Vagina (tissue), 2 donors: ENCODE measurements at regions not wholly inside any gene's neighbourhood (a gene's known extent, or its start where the extent isn't known, plus 50 kb on each side); places are given as distances from the start of the nearest gene placed in this dataset.

ENCODE experiments used
- POLR2AphosphoS5 ChIP-seq, 2 donors: sonication (generic); formaldehyde crosslinking; IDR thresholded peaks; one replicate each; pipeline ENCODE4 v1.9.0; 2017; ENCODE audit warnings: antibody characterized with exemption in 2 of 2, mild to moderate bottlenecking in 2 of 2, low read depth in 1 of 2; ENCODE audit not compliant: insufficient read depth in 1 of 2
- TF ChIP-seq, protein P1 (sequence below), 3 experiments: fragments of 450-650 bp in 2 of 3; fragments of 200-600 bp in 1 of 3; sonication (generic) in 1 of 3; IDR thresholded peaks; one replicate each; pipeline ENCODE4 v1.5.1; 2017 to 2019; ENCODE audit warnings: antibody characterized with exemption in 3 of 3, mild to moderate bottlenecking in 2 of 3, moderate library complexity in 2 of 3

DNA sequence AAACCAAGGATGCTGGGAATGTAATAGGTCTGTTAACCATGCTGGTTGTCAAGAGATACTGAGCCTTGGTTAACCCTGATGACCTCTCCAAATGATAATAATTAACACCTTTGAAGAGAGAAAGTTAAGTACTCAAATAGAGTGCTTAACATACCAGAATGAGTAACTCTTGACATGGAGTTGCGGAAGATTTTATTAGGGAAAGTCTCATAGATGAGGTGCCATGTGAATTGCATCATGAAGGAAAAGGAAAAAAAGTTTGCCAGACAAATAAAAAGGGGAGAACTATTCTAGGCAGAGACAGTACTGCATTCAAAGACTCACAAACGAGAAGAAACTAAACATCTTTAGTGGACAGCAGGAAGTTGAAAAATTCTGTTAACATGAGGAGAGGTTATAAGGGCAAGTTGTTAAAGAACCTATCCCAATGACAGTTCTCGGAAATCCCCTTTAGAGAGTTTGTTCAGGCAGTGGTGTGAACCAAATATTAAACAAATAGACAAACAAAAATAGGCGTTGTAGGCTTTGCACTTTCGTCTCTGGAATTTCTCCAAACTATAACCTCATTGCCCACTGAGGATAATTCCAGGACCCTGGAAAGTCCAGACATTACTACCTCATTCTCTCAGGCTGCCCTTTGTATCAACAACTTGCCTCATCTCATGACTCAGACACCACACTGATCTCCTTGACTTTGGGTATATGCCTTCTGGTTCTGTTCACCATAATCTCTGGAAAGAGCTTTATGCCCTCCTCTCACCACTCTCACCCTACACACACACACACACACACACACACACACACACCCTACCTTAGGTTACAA, 435.0 kb downstream of the GXYLT1 start:
- TF ChIP-seq, protein P1, sequence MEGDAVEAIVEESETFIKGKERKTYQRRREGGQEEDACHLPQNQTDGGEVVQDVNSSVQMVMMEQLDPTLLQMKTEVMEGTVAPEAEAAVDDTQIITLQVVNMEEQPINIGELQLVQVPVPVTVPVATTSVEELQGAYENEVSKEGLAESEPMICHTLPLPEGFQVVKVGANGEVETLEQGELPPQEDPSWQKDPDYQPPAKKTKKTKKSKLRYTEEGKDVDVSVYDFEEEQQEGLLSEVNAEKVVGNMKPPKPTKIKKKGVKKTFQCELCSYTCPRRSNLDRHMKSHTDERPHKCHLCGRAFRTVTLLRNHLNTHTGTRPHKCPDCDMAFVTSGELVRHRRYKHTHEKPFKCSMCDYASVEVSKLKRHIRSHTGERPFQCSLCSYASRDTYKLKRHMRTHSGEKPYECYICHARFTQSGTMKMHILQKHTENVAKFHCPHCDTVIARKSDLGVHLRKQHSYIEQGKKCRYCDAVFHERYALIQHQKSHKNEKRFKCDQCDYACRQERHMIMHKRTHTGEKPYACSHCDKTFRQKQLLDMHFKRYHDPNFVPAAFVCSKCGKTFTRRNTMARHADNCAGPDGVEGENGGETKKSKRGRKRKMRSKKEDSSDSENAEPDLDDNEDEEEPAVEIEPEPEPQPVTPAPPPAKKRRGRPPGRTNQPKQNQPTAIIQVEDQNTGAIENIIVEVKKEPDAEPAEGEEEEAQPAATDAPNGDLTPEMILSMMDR (IDR thresholded peaks at IDR 0.05), result no peak
- TF ChIP-seq POLR2AphosphoS5 (IDR thresholded peaks at IDR 0.05; ENCODE audit: insufficient read depth in 1 of 2, low read depth in 1 of 2), result no peak
